ENCODE measurements at regions not wholly inside any gene's neighbourhood (a gene's known extent, or its start where the extent isn't known, plus 50 kb on each side); places are given as distances from the start of the nearest gene placed in this dataset.

DNA sequence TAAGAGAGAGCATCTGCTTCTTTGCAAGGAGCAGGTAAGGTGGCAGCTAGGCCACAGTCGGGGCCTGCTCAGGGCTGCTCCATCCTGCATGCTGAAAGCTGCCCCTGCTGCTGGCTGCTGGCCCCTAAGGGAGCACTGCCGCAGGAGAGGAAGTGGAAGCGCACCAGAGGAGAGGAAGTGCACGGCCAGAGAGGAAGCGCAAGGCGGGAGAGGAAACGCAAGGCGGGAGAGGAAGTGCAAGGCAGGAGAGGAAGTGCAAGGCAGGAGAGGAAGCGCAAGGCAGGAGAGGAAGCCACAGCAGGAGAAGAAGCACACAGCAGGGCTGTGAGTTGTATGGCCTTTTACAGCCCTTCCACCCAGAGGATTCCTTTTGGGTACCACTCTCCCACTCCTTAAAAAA lies 539.0 kb upstream of the TNP1 start:
- TF ChIP-seq, protein P1, sequence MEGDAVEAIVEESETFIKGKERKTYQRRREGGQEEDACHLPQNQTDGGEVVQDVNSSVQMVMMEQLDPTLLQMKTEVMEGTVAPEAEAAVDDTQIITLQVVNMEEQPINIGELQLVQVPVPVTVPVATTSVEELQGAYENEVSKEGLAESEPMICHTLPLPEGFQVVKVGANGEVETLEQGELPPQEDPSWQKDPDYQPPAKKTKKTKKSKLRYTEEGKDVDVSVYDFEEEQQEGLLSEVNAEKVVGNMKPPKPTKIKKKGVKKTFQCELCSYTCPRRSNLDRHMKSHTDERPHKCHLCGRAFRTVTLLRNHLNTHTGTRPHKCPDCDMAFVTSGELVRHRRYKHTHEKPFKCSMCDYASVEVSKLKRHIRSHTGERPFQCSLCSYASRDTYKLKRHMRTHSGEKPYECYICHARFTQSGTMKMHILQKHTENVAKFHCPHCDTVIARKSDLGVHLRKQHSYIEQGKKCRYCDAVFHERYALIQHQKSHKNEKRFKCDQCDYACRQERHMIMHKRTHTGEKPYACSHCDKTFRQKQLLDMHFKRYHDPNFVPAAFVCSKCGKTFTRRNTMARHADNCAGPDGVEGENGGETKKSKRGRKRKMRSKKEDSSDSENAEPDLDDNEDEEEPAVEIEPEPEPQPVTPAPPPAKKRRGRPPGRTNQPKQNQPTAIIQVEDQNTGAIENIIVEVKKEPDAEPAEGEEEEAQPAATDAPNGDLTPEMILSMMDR (IDR thresholded peaks at IDR 0.05; ENCODE audit: low read depth, low read length, poor library complexity, severe bottlenecking): no peak
- TF ChIP-seq EZH2phosphoT487 (IDR thresholded peaks at IDR 0.05; ENCODE audit: borderline replicate concordance, low read length): no peak

Data from DOHH2 (cell line).